ENCODE measurements at regions not wholly inside any gene's neighbourhood (a gene's known extent, or its start where the extent isn't known, plus 50 kb on each side); places are given as distances from the start of the nearest gene placed in this dataset.

DNA sequence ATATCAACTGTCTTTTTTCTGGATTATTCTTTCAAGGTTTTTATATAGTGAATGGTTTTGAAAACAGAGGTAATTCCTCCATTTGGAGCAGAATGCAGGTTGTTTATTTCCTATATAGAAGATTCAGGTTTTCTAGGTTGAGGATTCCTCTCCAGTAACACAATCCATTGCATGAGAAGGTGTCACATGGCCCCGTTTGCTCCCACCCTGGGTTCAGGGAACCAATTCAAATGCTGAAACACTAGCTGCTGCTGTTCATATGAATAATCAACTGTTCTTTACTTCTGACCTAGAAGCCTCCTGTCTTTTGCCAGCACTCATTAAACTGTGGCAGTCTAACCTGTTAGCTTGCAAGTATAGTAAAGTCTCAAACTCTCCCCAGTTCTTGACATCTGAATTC is 1316.9 kb upstream of the TENM3 start:
- Mint-ChIP-seq H3K9me3 (ENCODE audit: unreplicated experiment) (no peaks in the 10 kb centered on the region), H3K27me3 (ENCODE audit: unreplicated experiment) (no peaks in the 10 kb centered on the region), H3K36me3 (ENCODE audit: low read depth, unreplicated experiment) (no peaks in the 10 kb centered on the region), H3K4me1 (ENCODE audit: unreplicated experiment) (no peaks in the 10 kb centered on the region), H3K27ac (ENCODE audit: unreplicated experiment) (no peak overlapping the region), H3K4me3 (ENCODE audit: unreplicated experiment) (no peak overlapping the region)
- no peak for DNase-seq (ENCODE audit: low spot score)
- no peak for TF ChIP-seq CTCF (IDR thresholded peaks at IDR 0.05; ENCODE audit: unreplicated experiment)

- no peak overlapping the region for H3K4me3 Mint-ChIP-seq (ENCODE audit: unreplicated experiment)
- TF ChIP-seq CTCF (IDR thresholded peaks at IDR 0.05; ENCODE audit: unreplicated experiment) = no peak
- H3K36me3 Mint-ChIP-seq (ENCODE audit: low read depth, unreplicated experiment) = no peaks in the 10 kb centered on the region
- no peak overlapping the region for H3K27ac Mint-ChIP-seq (ENCODE audit: unreplicated experiment)
- no peaks in the 10 kb centered on the region for H3K9me3 Mint-ChIP-seq (ENCODE audit: unreplicated experiment)
- no peaks in the 10 kb centered on the region for H3K4me1 Mint-ChIP-seq (ENCODE audit: unreplicated experiment)
- no peak for DNase-seq (ENCODE audit: low spot score)
- no peaks in the 10 kb centered on the region for H3K27me3 Mint-ChIP-seq (ENCODE audit: unreplicated experiment)
Observed at GRCh38 chr4:180932370-180933001, 1310.7 kb upstream of the TENM3 start.

DNA sequence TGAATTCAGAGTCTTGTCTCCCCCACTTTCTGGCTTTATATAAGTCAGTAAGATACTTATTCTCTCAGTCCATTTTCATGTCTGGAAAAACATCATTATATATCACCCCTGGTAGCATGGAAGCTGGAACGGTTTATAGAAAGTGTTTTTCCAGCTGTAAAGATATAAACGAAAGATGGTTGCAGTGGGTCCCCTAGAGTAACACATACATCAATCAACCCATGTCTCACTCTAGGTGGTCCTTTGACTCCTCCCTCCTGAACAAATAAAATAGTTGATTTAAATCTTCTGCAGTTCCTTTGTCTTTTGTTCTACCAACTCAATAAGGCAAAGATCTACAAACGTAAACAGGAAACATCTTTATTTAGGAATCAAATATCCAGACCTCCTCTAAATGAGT is 1306.1 kb upstream of the TENM3 start:
- DNase-seq (ENCODE audit: low spot score) = no peak
- TF ChIP-seq CTCF (IDR thresholded peaks at IDR 0.05; ENCODE audit: unreplicated experiment) = no peak
- no peaks in the 10 kb centered on the region for H3K27me3 Mint-ChIP-seq (ENCODE audit: unreplicated experiment)

DNA sequence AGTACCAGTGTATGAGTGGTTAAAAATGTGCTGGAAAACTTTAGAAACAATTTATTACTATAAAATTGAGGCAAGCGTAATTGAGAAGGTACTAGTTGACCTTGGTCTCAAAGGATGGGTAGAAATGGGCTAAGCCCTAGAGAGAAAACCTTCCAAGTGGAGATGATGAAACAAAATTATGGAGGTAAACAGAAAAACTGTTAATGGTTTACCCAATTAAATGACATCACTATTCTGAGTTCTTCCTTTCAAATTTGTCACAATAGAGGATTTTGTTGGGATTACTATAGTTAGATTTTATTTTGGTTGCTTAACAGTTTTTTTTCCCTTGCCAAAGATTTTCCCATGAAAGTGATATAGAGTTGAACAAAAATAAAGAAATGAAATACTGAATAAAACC is 1302.5 kb upstream of the TENM3 start:
- Mint-ChIP-seq H3K27ac (ENCODE audit: unreplicated experiment) (no peak overlapping the region), H3K36me3 (ENCODE audit: low read depth, unreplicated experiment) (no peaks in the 10 kb centered on the region), H3K27me3 (ENCODE audit: unreplicated experiment) (no peaks in the 10 kb centered on the region), H3K4me1 (ENCODE audit: unreplicated experiment) (peaks cover 2% of the 10 kb centered on the region), H3K9me3 (ENCODE audit: unreplicated experiment) (no peaks in the 10 kb centered on the region), H3K4me3 (ENCODE audit: unreplicated experiment) (no peak overlapping the region)
- no peak for TF ChIP-seq CTCF (IDR thresholded peaks at IDR 0.05; ENCODE audit: unreplicated experiment)
- no peak for DNase-seq (ENCODE audit: low spot score)

More for the DNA sequence above, 1306.1 kb upstream of the TENM3 start:
- peaks cover 2% of the 10 kb centered on the region for H3K4me1 Mint-ChIP-seq (ENCODE audit: unreplicated experiment)
- no peaks in the 10 kb centered on the region for H3K36me3 Mint-ChIP-seq (ENCODE audit: low read depth, unreplicated experiment)
- no peaks in the 10 kb centered on the region for H3K9me3 Mint-ChIP-seq (ENCODE audit: unreplicated experiment)
- no peak overlapping the region for H3K4me3 Mint-ChIP-seq (ENCODE audit: unreplicated experiment)
- no peak overlapping the region for H3K27ac Mint-ChIP-seq (ENCODE audit: unreplicated experiment)

DNA sequence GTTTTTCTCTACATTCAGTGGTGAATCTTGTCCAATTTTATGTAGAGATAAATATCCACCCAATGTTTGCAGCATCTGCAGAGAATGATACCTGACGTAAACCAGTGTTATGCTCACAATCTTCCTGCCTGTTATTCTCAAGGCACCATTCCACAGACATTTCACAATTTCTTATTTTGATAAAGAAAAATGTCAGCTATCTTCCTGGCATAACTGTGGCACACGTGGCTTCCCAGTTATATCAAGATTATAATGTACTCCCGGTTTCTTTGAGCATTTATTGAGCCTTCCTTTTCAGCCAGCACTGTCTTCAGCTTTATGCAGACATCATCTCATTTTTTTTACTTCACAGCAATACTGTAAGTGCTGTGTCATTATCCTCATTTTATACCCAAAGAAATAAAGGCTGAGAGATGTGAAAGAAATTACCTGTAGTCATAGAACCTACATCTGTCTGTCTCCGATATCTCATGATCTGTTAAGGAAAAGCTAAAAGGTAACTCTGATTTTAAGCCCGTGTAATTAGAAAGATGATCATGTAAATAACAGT is 1300.8 kb upstream of the TENM3 start:
- peaks cover 2% of the 10 kb centered on the region for H3K4me1 Mint-ChIP-seq (ENCODE audit: unreplicated experiment)
- no peaks in the 10 kb centered on the region for H3K36me3 Mint-ChIP-seq (ENCODE audit: low read depth, unreplicated experiment)
- H3K4me3 Mint-ChIP-seq (ENCODE audit: unreplicated experiment) = no peak overlapping the region
- TF ChIP-seq CTCF (IDR thresholded peaks at IDR 0.05; ENCODE audit: unreplicated experiment) = no peak
- H3K9me3 Mint-ChIP-seq (ENCODE audit: unreplicated experiment) = no peaks in the 10 kb centered on the region
- DNase-seq (ENCODE audit: low spot score) = no peak
- no peaks in the 10 kb centered on the region for H3K27me3 Mint-ChIP-seq (ENCODE audit: unreplicated experiment)
- H3K27ac Mint-ChIP-seq (ENCODE audit: unreplicated experiment) = no peak overlapping the region

All from endothelial cell (in vitro differentiated cells).